Glomerular visceral epithelial cell (primary cell): ENCODE measurements at regions not wholly inside any gene's neighbourhood (a gene's known extent, or its start where the extent isn't known, plus 50 kb on each side); places are given as distances from the start of the nearest gene placed in this dataset.
"Not testable (repeated sequence)": the region's sequence is repeated elsewhere in the genome, so short reads cannot be mapped to it uniquely, and the experiment has no call there.

Source experiments
- DNase-seq: peaks from one replicate; pipeline ENCODE4 v3.0.0-alpha.2; 2016; ENCODE audit errors: extremely low spot score

DNA sequence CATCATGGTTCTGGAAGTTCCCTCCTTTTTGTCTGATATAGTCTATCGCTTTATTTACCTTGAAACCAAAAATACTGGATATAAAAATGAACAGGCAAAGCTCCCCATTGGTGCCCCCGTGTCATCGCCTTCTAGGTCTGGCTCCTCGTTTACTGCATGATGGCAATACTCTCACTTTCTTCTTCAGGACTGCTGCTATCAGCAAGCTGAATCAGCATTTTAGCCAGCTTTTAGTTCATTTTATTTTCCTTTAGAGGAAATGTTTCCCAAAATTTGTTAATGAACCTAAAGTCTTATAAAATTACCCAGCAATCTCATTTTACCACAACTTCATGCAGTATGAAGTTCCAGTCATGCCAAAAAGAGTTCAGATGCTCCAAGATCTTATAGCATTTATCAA is 80.5 kb downstream of the ZIC3 start:
- no peak for DNase-seq

GRCh38 chrX:137651647-137652046 is 85.7 kb downstream of the ZIC3 start:
- DNase-seq = no peak

DNA sequence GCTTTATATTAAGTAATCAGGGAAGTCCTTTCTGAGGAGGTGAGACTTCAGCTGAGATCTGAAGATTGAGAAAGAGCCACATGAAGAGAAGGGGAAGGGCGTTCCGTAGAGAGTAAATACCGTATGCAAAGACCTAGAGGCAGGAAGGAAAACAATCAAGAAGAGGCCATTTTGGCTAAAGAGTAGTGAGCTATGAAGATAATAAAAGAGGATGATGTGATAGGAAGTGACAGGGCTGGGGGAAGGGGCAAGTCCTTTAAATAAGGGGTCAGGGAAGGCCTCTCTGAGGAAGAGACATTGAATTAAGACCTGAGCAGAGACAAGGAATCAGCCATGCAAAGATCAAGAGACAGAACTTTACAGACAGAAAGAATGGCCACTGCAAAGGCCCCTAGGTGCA is 86.2 kb downstream of the ZIC3 start:
- DNase-seq = no peak

DNA sequence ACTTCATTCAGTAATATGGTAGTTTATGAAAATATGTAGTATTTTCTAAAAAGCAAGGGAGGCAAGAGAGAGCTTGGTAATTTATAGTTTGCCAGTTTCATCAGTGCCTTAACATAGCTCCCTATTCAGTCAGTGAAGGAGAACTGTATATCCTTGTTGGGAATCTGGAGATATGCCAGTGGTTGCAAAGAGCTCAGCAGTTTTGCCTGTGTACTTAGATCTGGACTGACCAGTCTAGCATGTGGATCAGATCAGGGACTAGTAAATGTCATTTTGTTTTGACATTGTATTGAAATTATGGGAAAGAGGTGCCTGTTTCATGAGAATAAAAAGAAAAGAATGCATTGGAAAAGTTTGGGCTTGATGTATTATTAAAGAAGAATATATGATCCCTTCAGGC is 88.6 kb downstream of the ZIC3 start:
- DNase-seq = no peak

DNA sequence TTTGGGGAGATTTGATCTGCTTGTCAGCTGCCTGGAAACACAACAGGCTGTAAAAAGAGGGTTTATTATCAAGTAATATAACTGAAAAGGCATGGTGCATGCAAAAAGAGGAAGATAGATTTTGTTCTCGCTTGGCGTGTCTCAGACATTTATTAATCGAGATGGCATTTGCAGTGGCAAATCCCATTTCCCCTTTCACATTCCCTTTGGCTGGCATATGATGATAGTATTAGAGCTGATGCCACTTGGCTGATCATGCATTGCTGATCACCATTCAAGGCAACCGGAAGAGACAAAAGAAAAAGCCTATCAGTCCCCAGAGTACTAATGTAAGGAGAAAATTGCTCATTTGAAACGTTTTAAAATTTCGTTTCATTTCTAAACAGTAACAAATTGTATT is 101.8 kb downstream of the ZIC3 start:
- no peak for DNase-seq

DNA sequence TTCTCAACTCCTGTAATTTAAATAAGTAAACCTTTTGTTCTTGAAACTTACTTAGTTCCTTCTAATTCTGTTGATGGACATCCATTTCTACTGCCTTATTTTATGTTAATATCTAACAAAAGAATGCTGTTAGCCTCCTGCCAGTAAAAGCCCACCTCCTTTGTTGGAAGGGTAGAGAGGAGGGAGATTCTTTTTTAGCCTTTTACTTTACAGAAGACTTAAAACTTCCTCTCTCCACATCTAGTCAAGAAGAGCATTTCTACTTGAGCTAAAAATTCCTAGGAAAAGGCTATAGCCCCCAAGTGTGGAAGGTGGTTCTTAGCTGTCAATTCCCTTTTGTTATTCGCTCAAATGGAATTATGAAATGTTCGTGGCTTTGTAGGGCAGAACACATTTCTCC is 118.7 kb downstream of the ZIC3 start:
- DNase-seq = no peak

- DNase-seq = no peak
Measured at GRCh38 chrX:137695417-137695816, 129.5 kb downstream of the ZIC3 start.

- no peak for DNase-seq
Measured at GRCh38 chrX:137707348-137707747, 141.4 kb downstream of the ZIC3 start.

- DNase-seq = no peak
Measured at GRCh38 chrX:137742846-137743245, 176.9 kb downstream of the ZIC3 start.

DNA sequence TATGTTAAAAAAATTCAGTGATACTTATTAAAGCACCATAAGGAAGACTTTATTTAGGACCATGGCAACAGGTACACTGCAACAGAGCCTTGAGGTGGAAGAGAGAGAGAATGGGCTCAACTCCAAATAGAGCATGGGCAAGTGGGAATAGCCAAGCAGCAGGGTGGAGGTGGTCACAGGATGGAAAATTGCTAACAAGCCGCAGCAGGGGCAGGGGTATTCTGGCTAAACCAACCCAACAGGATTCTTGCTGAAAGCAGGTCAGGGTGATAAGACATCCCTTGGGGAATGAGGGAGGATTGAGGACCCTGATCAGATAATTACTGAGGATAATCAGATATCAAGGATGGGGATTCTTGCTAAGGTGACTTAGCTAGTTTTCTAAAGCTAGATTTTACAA is 177.5 kb downstream of the ZIC3 start:
- no peak for DNase-seq

DNA sequence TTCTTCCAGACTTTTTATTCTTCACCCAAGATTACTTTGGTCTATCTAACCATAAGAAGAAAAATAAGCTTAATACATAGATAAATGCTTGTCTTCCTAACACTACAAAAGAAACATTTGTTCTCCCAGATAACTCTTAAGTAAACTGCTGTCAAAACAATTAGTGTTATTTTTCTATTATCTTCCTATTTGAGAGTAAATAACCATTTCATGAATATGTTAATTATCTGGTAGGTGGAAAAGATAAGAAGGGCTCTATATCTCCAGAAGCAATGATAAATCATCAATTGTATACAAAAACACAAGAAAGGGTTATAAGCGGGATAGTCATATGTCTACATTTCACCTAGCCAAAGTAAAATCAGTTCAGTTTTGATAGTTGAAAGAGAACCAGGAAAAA is 180.4 kb downstream of the ZIC3 start:
- DNase-seq = no peak

DNA sequence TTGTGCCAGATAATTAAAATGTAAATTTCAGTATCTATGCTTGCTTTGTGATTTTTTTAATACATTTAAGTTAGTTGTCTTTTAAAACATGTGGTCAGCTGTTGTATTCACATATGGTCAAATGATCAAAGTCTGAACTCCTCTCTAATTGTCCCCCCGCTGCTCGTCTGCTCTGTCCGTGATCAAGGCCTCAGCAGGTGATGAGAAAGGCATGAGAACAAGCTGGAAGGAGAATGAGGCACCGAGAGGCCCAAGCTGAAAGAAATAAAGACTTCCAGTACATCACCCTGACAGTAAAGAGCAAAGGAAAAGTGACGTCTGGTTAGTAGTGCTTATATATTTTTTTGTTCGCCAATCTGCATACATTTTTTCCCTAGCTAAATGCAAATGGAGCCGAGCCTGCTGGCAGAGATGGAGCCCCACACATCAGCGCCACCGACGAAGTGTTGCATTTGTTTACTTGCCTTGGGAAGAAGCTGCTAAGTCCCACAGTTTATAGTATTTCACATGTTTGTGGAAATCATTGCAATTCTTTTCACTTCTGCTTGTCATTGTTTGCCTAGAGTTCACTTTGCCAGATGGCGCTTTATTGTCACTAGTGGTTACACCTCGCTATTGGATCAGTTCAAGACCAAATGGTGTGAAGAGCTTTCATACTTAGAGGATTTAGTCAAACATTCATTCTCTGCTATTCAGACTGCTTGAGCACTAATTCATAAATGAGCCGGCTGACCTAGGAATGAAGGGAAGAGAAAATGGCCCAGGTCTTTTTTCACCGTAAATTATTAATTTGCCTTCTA is 181.5 kb downstream of the ZIC3 start:
- no peak for DNase-seq

- no peak for DNase-seq
Measured at GRCh38 chrX:137748827-137749226, 182.9 kb downstream of the ZIC3 start.

DNA sequence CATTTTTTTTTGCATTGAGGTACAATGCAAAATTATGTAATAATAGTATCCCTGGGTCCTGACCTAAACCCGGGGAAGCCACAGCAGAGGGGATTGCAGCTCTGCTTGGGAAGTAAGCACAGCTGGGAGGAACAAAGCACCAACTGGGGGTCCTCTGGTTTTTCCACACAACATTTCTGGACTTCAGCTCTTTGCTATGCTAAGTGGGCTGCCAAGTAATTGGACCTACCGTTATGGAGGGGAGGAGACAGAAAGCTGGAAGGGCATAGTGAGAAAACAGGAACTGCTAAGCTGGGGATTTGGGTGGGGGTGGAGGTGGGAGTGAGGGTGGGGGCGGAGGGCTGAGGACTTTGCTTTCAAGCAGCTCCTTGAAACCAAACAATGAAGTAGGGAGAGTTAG is 183.3 kb downstream of the ZIC3 start:
- DNase-seq = no peak

DNA sequence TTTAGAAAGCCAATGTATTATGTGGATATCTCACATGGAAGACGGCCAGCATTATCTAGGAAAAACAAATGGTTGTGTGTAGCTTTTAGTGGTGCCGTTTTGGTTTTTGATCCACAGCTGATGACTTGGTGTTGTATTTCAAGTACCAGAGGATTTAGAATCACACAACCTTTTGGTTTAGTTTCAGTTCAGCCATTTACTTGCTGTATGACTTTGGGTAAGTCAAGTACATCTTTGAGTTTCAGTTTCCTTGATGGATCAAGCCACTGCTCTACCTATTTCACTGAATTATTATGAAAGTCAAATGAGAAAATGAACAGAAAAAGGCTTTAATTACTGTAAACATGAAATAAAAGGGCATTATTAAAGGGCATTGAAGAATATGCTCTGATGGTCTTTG is 205.6 kb downstream of the ZIC3 start:
- no peak for DNase-seq

DNA sequence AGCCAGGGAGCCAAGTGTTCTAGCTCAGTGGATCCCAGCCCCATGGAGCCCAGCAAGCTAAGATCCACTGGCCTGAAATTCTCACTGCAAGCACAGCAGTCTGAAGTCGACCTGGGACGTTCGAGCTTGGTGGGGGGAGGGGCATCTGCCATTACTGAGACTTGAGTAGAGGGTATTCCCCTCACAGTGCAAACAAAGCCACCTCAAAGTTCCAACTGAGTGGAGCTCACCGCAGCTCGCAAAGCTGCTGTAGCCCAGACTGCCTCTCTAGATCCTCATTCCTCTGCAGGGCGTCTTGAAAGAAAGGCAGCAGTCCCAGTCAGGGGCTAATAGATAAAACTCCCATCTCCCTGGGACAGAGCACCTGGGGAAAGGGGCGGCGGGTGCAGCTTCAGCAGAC is 226.3 kb downstream of the ZIC3 start:
- no peak for DNase-seq

DNA sequence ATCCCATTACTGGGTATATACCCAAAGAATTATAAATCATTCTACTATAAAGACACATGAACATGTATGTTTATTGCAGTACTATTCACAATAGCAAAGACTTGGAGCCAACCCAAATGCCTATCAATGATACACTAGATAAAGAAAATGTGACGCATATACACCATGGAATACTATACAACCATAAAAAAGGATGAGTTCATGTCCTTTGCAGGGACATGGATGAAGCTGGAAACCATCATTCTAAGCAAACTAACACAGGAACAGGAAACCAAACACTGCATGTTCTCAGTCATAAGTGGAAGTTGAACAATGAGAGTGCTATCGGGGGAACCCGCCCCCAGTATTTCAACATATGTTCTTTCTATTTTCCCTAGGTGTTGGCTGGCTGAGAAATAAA is 232.0 kb downstream of the ZIC3 start:
- DNase-seq = not testable (repeated sequence)

DNA sequence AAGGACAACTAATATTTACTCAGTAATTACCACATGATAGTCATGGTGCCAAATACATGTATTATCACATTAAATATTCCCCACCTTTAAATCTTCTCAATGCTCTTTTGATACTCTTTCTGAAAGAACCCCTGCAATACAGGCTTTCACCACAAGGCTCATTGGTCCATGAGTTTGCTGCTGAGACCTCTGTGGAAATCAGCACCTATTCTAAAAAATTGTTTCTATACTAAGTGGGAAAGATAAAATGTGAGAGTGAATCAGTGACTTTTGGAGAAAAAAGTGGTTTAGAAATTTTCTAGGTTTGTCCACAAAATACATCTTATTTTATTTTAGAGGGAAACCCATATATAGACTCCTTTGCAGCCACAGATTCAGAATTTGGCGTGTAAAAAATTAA is 257.3 kb downstream of the ZIC3 start:
- no peak for DNase-seq

DNA sequence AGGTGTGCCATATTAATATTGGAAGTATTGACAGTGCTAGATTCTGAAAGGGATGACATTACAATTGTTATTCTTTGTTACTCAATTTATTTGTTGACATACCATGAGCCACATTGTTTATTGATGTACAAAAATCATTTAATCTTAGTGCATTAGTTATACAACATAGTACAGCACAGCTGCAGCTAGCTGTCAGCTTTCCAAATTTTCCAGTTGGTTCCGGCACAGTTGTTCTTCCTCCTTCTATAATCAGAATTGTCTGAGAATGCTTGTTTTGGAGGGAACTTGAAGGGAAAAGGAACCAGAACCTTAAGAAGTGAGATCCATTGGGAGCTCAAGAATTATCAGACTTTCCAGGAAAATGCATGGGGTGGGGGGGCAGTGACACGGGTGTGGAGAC is 281.4 kb downstream of the ZIC3 start:
- DNase-seq = no peak

GRCh38 chrX:137848266-137848905 is 282.5 kb downstream of the ZIC3 start:
- no peak for DNase-seq

- no peak for DNase-seq
Measured at GRCh38 chrX:137852502-137852901, 286.6 kb downstream of the ZIC3 start.

DNA sequence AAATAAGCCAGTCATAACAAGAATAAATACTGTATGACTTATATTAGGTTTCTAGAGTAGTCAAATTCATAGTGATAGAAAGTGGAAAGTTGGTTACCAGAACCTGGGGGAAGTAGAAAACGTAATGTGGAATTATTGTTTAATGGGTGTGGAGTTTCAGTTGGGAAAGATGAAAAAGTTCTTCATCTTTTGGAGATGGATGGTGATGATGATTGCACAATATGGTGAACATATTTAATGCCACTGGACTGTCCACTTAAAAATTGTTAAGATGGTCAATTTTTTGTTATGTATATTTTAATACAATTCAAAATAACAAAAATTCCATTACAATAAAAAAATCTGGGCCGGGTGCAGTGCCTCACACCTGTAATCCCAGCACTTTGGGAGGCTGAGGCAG is 289.6 kb downstream of the ZIC3 start:
- DNase-seq = no peak

- no peak for DNase-seq
Measured at GRCh38 chrX:137858106-137858505, 292.2 kb downstream of the ZIC3 start.

DNA sequence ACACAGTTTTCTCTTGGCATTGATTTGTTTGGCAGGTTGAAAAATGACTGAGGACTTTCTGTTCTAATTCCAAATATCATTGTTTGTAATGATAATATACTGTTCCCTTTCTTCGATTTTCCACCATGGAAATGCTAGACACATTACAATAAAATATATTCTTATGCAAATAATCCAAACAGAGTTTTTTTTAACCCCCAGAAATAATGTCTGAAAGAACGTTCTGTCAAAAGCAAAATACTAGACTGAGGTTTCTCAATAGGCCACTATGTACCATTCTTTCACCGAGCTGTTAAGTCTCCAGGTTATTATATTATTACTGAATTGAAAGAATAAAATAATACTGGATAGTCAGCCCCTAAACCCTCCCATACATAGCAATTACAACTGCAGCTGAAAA is 312.5 kb downstream of the ZIC3 start:
- no peak for DNase-seq
